ENCODE measurements at regions not wholly inside any gene's neighbourhood (a gene's known extent, or its start where the extent isn't known, plus 50 kb on each side); places are given as distances from the start of the nearest gene placed in this dataset.

DNA sequence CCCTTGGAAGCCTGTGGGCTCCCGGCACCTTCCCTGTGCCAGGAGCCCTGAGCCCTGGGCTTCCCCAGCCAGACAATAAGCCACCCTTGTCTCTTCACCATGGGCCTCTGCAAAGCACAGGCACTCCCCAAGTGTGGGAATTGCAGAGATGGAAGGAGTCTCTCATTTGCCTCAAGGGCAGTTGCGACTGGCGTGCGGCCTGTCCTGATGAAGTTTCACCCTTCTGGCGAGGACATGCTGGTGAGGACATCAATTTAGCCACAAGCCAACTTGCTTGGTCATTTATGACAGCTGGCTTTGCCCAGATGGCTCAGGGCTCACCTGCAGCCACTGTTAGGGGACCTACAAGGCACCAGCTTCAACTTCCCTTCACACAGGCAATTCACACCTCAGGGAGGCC, 180.2 kb downstream of the ANAPC1 start:
- no peak for DNase-seq

- no peak for DNase-seq
Measured at GRCh38 chr2:111704246-111704645, 179.7 kb downstream of the ANAPC1 start.

DNA sequence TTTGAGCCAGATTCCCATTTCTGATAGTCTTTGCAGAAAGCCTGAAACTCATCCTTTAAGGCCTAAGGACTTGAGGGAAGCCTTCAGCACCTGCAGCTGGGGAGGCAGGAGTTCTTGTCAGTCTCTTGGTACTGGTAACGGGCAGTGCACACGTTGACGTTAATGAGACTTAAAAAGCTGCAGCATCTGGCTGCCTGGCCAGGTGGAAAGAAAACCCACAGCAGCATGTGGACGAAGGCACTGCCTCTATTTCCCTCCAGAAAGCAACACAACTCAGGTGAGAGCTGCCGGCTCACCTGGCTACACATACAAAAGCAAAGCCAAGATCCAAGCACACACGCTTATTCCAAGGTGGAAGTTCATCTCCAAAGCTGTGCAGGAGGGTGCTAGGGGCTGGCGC, 178.8 kb downstream of the ANAPC1 start:
- DNase-seq: no peak

- DNase-seq: peak; percentile 74
Measured at GRCh38 chr2:111705711-111706336, 178.2 kb downstream of the ANAPC1 start.

GRCh38 chr2:111706481-111707001, 177.5 kb downstream of the ANAPC1 start:
- DNase-seq: no peak

DNA sequence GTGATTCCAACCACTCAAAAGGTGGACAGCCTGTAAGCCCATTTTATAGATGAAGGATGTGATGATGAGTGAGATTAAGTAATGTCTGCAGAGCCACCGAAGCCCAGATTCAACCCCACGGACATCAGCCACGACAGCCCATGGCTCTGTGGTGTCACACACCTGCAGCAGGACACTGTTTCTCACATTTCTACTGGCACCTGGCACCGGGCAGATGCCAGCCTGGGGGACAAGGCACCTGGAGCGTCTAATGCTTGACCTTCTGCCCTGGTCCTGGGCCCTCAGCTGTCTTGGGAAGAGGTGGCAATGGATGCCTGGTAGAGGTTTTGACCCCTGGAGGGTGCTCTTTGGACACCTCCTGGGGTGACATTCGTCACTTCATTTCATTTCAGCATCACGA, 176.3 kb downstream of the ANAPC1 start:
- no peak for DNase-seq

- DNase-seq: no peak
Measured at GRCh38 chr2:111708476-111709180, 175.4 kb downstream of the ANAPC1 start.

DNA sequence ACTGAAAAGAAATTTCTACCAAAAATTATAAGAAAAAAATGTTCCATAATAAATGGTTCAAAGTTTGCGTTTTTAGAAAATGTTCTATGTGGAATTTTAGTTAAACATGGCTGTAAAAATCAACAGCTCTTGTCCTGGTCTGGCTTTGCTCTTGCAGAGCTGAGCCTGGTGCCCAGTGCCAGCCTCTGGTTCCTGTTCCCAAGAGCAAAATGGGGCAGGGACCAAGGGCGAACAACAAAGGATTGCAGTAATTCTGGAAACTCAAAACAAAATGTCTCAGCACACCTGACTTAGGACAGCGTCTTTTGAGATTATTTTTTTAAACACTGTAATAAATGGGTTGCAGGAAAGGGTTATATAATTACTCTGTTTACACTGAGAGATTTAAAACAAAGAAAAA, 174.7 kb downstream of the ANAPC1 start:
- no peak for DNase-seq

- no peak for DNase-seq
Measured at GRCh38 chr2:111710085-111710484, 173.9 kb downstream of the ANAPC1 start.

DNA sequence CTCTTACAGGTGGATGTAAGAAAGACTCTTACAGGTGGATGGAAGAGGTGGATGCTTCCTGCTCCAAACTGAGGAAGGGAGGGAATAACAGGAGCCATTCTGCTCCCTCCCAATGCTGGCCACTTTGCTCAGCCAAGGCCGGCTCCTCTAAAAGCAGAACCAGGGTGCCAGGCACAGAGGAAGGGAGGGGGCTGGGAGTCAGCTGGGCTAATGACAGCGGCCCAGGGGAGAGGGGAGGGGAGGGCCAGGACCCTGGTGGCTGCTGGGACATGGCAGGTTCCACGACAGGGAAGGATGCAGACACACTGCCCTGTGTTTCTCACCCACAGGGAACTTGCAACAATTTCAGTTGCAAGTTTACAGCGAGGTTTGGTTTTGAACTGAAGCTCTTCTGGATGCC, 173.4 kb downstream of the ANAPC1 start:
- DNase-seq: no peak

- DNase-seq: no peak
Measured at GRCh38 chr2:111711270-111711669, 172.7 kb downstream of the ANAPC1 start.

DNA sequence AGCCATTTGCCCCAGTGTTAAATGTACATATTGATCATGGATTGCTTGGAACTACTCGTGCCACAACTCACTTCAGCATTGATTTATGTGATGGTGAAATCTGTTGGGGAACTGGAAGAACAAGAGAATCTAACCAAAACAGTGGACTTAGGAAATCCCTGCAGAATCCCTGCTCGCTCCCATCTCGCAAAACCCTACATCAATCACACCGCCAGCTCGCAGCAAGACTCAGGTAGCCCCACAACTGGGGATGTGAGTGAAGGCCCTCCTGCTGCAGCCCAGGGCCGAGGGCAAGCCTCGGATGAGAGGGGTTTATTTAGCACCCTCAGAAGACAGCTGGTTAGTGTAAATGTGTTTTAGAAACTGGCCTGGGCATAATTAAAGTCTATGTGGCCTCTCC, 171.6 kb downstream of the ANAPC1 start:
- DNase-seq: no peak

DNA sequence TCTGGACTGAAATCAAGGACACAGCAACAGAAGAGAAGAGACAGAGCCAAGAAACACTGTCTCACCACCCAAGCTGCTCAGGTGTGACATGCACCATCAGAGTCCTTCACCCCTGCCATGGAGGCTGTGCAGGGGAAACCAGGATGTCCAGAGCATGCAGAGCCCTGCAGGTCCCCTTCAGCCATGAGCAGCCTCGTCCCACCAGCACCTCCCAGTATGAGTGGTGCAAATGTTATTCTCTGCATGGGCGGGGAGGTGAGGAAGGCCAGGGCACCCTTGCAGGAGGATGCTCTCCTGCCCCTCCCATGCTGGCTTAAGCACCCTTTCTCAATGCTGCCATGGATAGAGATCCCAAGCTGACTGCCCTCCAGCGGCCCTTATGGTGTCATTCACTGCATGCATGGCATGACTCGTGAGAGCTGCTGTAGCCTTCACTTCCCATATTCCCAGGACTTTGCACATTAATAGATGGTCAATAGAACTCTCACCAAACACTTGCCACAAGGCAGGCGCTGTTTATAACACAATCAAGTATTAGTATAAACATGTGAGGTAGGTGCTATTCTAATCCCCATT, 171.0 kb downstream of the ANAPC1 start:
- no peak for DNase-seq

- DNase-seq: no peak
Measured at GRCh38 chr2:111715987-111716904, 167.7 kb downstream of the ANAPC1 start.

DNA sequence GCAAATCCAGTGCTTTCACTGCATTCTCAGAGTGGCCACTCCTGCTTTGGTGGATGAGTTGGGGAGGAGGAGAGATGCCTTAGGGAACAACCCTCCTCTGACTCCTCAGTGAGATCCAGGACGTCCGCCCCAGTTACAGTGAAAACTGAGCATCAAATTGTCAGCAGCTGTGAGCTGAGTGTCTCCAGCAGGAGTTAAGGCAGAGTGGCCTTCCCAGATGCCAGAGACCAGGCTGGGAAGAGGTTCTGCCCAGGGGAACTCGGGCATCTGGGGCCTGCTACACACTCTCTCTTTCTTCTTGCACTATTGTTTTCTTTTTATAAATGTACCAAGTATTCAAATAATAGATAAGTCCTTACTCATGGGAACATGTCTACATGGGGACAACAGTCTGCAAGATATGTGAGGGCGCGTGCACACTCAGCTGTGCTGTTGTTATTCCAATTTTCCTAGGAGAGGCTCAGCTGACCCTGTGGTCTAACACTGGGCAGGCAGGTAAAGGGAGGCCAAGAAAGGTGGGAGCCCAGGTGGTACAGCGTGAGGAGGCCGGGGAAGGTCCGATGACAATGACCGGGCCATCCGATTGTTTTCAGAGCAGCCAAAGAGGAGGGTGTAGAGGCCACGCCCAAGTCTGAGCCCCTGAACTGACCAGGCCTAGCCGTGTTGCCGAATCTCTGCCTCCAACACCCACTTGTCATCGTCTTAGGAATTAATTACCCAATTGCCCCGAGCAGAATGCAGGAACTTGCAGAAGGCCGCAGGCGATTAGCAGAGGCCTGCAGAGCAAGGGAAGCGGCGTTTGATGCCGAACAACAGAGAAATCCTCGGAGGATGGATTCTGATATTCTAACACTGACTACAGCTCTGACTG, 166.9 kb downstream of the ANAPC1 start:
- no peak for DNase-seq
